ENCODE measurements at regions not wholly inside any gene's neighbourhood (a gene's known extent, or its start where the extent isn't known, plus 50 kb on each side); places are given as distances from the start of the nearest gene placed in this dataset.
"Not testable (repeated sequence)": the region's sequence is repeated elsewhere in the genome, so short reads cannot be mapped to it uniquely, and the experiment has no call there.

DNA sequence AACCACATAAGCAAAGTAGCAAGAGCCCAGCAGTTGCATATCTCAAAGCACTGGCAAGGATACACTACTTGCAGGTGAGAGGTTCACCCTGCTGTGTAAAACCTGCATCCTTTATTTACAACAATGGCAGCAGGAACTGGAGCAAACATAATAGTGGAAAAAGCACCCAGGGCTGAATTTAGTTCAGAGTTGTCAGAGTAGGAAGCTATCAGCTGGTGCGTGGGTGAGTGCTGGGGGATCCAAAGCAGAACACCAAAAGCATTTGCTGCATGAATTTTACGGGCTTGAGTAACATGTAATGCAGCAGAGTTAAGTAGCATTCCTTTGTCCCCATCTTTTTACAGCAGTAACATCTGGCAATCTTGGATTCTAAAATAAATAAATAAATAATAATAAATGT lies 73.5 kb upstream of the SRD5A2 start:
- DNase-seq = no peak

- DNase-seq = no peak
These were observed 71.0 kb upstream of the SRD5A2 start for GRCh38 chr2:31651736-31652135.

DNA sequence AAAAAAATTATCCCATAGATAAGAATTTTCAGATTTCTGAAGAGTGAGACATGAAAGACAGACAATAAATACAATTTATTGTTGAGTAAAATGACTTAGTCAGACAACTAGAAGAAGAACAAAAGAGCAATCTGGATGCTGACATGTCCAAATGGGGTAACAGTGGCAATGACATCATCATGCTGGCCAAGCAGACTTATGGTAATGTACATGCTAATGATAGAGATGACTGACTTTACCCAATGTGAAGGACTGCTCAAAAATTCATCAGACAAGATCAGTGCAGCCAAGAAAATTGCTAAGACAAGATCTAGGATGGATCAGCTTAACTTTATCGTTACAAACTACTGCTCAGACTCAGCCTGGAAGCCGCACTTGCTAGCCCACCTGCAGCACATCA lies 70.5 kb upstream of the SRD5A2 start:
- no peak for DNase-seq

GRCh38 chr2:31644551-31644950 lies 63.8 kb upstream of the SRD5A2 start:
- DNase-seq = no peak

GRCh38 chr2:31642707-31643106 lies 62.0 kb upstream of the SRD5A2 start:
- DNase-seq = no peak

DNA sequence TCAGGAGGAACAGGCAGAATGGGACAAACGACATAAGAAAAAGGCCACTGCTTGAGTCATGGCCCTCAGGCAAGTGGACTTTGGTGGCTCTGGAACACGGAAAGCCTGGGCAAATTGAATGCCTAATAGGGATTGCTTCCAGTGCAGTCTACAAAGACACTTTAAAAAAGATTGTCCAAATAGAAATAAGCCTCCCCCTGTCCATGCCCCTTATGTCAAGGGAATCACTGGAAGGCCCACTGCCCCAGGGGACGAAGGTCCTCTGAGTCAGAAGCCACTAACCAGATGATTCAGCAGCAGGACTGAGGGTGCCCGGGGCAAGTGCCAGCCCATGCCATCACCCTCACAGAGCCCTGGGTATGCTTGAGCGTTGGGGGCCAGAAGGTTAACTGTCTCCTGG lies 51.5 kb upstream of the SRD5A2 start:
- DNase-seq = not testable (repeated sequence)
